Testis (tissue), 2 donors: ENCODE measurements at regions not wholly inside any gene's neighbourhood (a gene's known extent, or its start where the extent isn't known, plus 50 kb on each side); places are given as distances from the start of the nearest gene placed in this dataset.

Source experiments
- DNase-seq: peaks from one replicate; pipeline ENCODE4 v3.0.0-alpha.2; 2019
- H3K27ac ChIP-seq, 2 donors: fragments of 200-600 bp; sonication (generic); one replicate each; pipeline ENCODE4 v1.5.1; 2019
- H3K27me3 ChIP-seq: fragments of 200-600 bp; sonication (generic); one replicate; pipeline ENCODE4 v1.5.1; 2019
- H3K36me3 ChIP-seq: fragments of 200-600 bp; sonication (generic); one replicate; pipeline ENCODE4 v1.5.1; 2017; ENCODE audit warnings: low read depth; ENCODE audit errors: missing control alignments
- H3K4me1 ChIP-seq: fragments of 200-600 bp; sonication (generic); one replicate; pipeline ENCODE4 v1.5.1; 2019
- H3K4me3 ChIP-seq, 2 donors: fragments of 200-600 bp; sonication (generic); one replicate each; pipeline ENCODE4 v1.5.1; 2017 to 2019
- H3K9me3 ChIP-seq: fragments of 200-600 bp; sonication (generic); one replicate; pipeline ENCODE4 v1.5.1; 2017
- POLR2A ChIP-seq: fragments of 450-650 bp; IDR thresholded peaks from one replicate; pipeline ENCODE4 v1.6.1; 2017; ENCODE audit warnings: antibody characterized with exemption, mild to moderate bottlenecking, moderate library complexity
- WGBS, 2 donors: methylation state at CpG; one replicate each; pipeline ENCODE4 v1.1.5; 2018; 5-methylcytosine and 5-hydroxymethylcytosine counted together
- intact Hi-C: fragments of 100-400 bp; cut with DNase I; formaldehyde crosslinking; loops from one replicate; pipeline ENCODE4 v1.15.1; 2023; ENCODE audit warnings: low total_unique reads
- TF ChIP-seq, protein P1 (sequence below), 3 experiments: fragments of 450-650 bp in 2 of 3; fragments of 200-600 bp in 1 of 3; sonication (generic) in 1 of 3; IDR thresholded peaks; one replicate each; pipeline ENCODE4 v1.5.1; 2016 to 2019; ENCODE audit warnings: antibody characterized with exemption in 3 of 3, mild to moderate bottlenecking in 2 of 3, moderate library complexity in 1 of 3

DNA sequence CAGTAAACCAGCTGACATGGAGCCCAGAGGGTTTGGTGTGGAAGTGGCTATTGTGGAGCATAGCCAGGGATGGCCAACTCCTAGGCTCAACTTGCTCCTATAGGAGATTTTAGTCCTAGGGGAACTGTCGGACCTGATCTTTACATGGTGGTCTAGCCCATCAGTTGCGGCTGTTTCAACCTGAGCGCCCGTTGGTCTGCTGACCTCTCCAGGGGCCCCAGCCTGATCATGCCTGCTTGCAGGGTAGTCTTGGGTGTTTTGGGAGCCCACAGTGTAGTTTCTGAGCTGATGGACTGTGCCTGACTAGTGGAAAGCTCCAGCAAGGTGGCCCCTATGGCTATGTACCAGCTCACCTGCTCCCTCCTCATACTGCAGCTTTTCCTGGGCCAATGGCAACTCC, 597.0 kb downstream of the IQCM start:
- Histone ChIP-seq H3K9me3 (no peaks in the 10 kb centered on the region), H3K27ac (no peak overlapping the region), H3K27me3 (no peaks in the 10 kb centered on the region), H3K4me1 (no peaks in the 10 kb centered on the region), H3K4me3 (no peak overlapping the region), H3K36me3 (no peaks in the 10 kb centered on the region)
- 86 to 100% methylated on average over 4 of the region's 4 CpGs for WGBS, 2 donors
- DNase-seq = no peak
- no peak for TF ChIP-seq POLR2A
- TF ChIP-seq, protein P1, sequence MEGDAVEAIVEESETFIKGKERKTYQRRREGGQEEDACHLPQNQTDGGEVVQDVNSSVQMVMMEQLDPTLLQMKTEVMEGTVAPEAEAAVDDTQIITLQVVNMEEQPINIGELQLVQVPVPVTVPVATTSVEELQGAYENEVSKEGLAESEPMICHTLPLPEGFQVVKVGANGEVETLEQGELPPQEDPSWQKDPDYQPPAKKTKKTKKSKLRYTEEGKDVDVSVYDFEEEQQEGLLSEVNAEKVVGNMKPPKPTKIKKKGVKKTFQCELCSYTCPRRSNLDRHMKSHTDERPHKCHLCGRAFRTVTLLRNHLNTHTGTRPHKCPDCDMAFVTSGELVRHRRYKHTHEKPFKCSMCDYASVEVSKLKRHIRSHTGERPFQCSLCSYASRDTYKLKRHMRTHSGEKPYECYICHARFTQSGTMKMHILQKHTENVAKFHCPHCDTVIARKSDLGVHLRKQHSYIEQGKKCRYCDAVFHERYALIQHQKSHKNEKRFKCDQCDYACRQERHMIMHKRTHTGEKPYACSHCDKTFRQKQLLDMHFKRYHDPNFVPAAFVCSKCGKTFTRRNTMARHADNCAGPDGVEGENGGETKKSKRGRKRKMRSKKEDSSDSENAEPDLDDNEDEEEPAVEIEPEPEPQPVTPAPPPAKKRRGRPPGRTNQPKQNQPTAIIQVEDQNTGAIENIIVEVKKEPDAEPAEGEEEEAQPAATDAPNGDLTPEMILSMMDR (IDR thresholded peaks at IDR 0.05) = no peak
- intact Hi-C loops = no loop called here

DNA sequence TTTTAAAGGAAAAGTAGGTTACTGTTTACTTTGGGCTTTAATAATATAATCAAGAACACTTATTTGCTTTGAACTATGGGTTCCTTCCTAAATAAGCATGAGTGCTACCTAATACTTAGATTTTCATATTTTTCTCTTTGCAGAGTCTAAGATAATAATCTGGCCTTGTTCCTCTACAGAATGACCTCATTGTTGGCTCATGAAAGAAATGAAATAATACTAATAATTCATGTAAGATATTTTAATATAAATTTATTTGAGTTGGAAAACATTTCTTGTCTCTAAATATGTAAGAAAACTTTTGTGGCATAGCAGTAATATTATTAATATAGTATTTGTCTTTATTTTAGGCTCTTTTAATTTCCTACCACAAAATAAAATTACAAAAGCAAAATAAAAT, 601.3 kb downstream of the IQCM start:
- no peaks in the 10 kb centered on the region for H3K4me1 ChIP-seq
- DNase-seq = no peak
- H3K4me3 ChIP-seq = no peak overlapping the region
- no peak overlapping the region for H3K27ac ChIP-seq
- no peak for TF ChIP-seq POLR2A
- TF ChIP-seq, protein P1 (IDR thresholded peaks at IDR 0.05) = no peak
- H3K27me3 ChIP-seq = no peaks in the 10 kb centered on the region
- no peaks in the 10 kb centered on the region for H3K9me3 ChIP-seq
- intact Hi-C loops = no loop called here
- no peaks in the 10 kb centered on the region for H3K36me3 ChIP-seq

DNA sequence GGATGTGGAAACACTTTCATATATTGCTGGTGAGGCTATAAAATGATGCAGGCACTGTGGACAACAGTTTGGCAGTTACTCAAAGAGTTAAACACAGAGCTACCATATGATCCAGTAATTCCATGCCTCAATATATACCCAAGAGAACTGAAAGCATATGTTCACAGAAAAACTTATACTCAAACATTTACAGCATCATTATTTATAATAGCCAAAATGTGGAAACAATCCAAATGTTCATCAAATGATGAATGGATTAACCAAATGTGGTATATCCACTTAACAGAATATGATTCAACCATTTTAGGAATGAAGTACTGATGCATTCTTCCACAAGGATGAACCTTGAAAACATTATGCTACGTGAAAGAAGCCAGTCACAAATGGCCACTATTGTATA, 603.8 kb downstream of the IQCM start:
- H3K27ac ChIP-seq = no peak overlapping the region
- WGBS, 2 donors = 92 to 100% methylated on average over 1 of the region's 1 CpG
- H3K36me3 ChIP-seq = no peaks in the 10 kb centered on the region
- DNase-seq = no peak
- no peak overlapping the region for H3K4me3 ChIP-seq
- H3K27me3 ChIP-seq = no peaks in the 10 kb centered on the region
- TF ChIP-seq, protein P1 (IDR thresholded peaks at IDR 0.05) = no peak
- TF ChIP-seq POLR2A = no peak
- no peaks in the 10 kb centered on the region for H3K4me1 ChIP-seq
- H3K9me3 ChIP-seq = no peaks in the 10 kb centered on the region
- intact Hi-C loops = no loop called here

DNA sequence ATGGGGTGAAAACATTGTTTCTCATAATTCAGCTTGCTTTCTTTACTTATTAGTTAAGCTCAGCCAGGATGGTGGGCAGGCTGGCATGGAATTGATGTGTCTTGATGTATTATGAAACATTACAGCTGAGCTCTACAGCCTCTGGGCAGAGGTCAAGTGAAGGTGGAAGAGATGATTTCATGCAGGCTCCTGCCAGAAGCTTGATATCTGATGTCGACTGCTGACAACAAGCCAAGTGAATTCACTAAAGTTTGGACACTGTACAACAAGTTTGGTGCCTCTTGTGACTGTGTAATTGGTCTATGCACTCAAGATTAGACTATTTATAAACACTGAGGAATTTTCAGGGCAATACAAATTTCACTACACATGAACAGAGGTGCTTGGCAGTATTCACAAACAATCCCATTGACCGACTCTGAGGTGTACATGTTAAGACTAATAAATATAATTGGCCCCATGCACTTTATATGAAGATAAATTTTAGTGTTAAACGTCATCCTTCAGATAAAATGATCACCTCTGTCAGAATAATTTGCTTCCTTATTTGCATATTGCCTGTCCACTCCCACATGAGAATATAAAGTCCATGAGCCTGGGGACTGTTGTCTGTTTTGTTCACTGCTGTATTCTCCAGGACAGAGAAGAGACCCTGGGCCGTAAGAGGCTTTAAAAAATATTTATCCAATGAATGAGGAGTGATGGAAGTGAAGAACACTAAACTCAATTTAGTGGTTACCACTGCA, 612.2 kb downstream of the IQCM start:
- Histone ChIP-seq H3K4me3 (no peak overlapping the region), H3K4me1 (no peaks in the 10 kb centered on the region), H3K36me3 (no peaks in the 10 kb centered on the region), H3K27me3 (no peaks in the 10 kb centered on the region), H3K9me3 (no peaks in the 10 kb centered on the region), H3K27ac (no peak overlapping the region)
- 47 to 54% methylated on average over 4 of the region's 4 CpGs for WGBS, 2 donors
- no peak for TF ChIP-seq POLR2A
- TF ChIP-seq, protein P1 (IDR thresholded peaks at IDR 0.05) = no peak
- DNase-seq = no peak
- intact Hi-C loops = no loop called here

DNA sequence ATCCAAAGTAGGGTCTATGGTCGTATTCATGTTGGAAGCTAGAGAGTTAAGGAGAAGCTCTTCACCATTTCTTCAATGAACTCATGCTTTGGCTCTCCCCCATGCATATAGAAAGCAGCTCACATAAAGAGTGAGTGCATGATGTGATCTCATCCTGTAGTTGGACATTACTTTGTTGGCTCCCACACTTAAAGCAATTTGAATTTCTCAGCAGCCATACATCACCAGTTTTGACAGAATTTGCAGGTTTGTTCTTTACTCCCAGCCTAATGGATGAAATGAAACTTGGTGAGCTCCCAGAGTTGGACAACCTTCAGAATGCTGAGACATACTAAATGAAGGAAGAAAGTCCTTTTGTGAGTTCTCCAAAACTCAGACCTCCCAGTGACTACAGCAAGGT, 613.5 kb downstream of the IQCM start:
- no peak overlapping the region for H3K4me3 ChIP-seq
- H3K27ac ChIP-seq = no peak overlapping the region
- no peaks in the 10 kb centered on the region for H3K9me3 ChIP-seq
- 0 to 100% methylated on average over 1 of the region's 1 CpG for WGBS, 2 donors
- TF ChIP-seq, protein P1 (IDR thresholded peaks at IDR 0.05) = no peak
- TF ChIP-seq POLR2A = no peak
- no peaks in the 10 kb centered on the region for H3K27me3 ChIP-seq
- H3K36me3 ChIP-seq = no peaks in the 10 kb centered on the region
- no peak for DNase-seq
- no peaks in the 10 kb centered on the region for H3K4me1 ChIP-seq
- intact Hi-C loops = no loop called here
